ENCODE measurements at regions not wholly inside any gene's neighbourhood (a gene's known extent, or its start where the extent isn't known, plus 50 kb on each side); places are given as distances from the start of the nearest gene placed in this dataset.
"Not testable (repeated sequence)": the region's sequence is repeated elsewhere in the genome, so short reads cannot be mapped to it uniquely, and the experiment has no call there.

GRCh38 chr4:138866314-138866713 lies 149.3 kb upstream of the NOCT start:
- DNase-seq, result no peak
- Mint-ChIP-seq H3K4me1 (ENCODE audit: low read depth) (peaks cover 3% of the 10 kb centered on the region), H3K9me3 (no peaks in the 10 kb centered on the region), H3K4me3 (no peak overlapping the region), H3K36me3 (ENCODE audit: low read depth) (no peaks in the 10 kb centered on the region), H3K27ac (no peak overlapping the region), H3K27me3 (peaks cover 17% of the 10 kb centered on the region)

GRCh38 chr4:138865765-138866164 lies 149.8 kb upstream of the NOCT start:
- Mint-ChIP-seq H3K27ac (no peak overlapping the region), H3K36me3 (ENCODE audit: low read depth) (no peaks in the 10 kb centered on the region), H3K27me3 (peaks cover 12% of the 10 kb centered on the region), H3K4me1 (ENCODE audit: low read depth) (peaks cover 3% of the 10 kb centered on the region), H3K4me3 (no peak overlapping the region), H3K9me3 (no peaks in the 10 kb centered on the region)
- no peak for DNase-seq

GRCh38 chr4:138864961-138865720 lies 150.4 kb upstream of the NOCT start:
- peaks cover 8% of the 10 kb centered on the region for H3K27me3 Mint-ChIP-seq
- no peak for DNase-seq

GRCh38 chr4:138863160-138863559 lies 152.4 kb upstream of the NOCT start:
- Mint-ChIP-seq H3K27me3 (peaks cover 3% of the 10 kb centered on the region), H3K4me3 (no peak overlapping the region), H3K36me3 (ENCODE audit: low read depth) (no peaks in the 10 kb centered on the region), H3K9me3 (no peaks in the 10 kb centered on the region), H3K27ac (no peak overlapping the region), H3K4me1 (ENCODE audit: low read depth) (peaks cover 3% of the 10 kb centered on the region)
- no peak for DNase-seq

More at GRCh38 chr4:138864961-138865720, 150.4 kb upstream of the NOCT start:
- Mint-ChIP-seq H3K9me3 (no peaks in the 10 kb centered on the region), H3K27ac (no peak overlapping the region), H3K36me3 (ENCODE audit: low read depth) (no peaks in the 10 kb centered on the region), H3K4me3 (no peak overlapping the region), H3K4me1 (ENCODE audit: low read depth) (peaks cover 3% of the 10 kb centered on the region)

GRCh38 chr4:138861135-138861534 lies 154.4 kb upstream of the NOCT start:
- Mint-ChIP-seq H3K9me3 (no peaks in the 10 kb centered on the region), H3K27me3 (peaks cover 3% of the 10 kb centered on the region), H3K36me3 (ENCODE audit: low read depth) (no peaks in the 10 kb centered on the region), H3K4me3 (no peak overlapping the region), H3K27ac (no peak overlapping the region), H3K4me1 (ENCODE audit: low read depth) (peaks cover 3% of the 10 kb centered on the region)
- DNase-seq, result no peak

GRCh38 chr4:138860357-138860756 lies 155.2 kb upstream of the NOCT start:
- H3K36me3 Mint-ChIP-seq (ENCODE audit: low read depth); H3K27me3 Mint-ChIP-seq: not testable (repeated sequence)

GRCh38 chr4:138859254-138859653 lies 156.3 kb upstream of the NOCT start:
- H3K27me3 Mint-ChIP-seq, result peaks cover 8% of the 10 kb centered on the region
- H3K36me3 Mint-ChIP-seq (ENCODE audit: low read depth), result no peaks in the 10 kb centered on the region
- DNase-seq, result no peak
- H3K4me3 Mint-ChIP-seq, result no peak overlapping the region
- H3K27ac Mint-ChIP-seq, result no peak overlapping the region
- no peaks in the 10 kb centered on the region for H3K9me3 Mint-ChIP-seq
- no peaks in the 10 kb centered on the region for H3K4me1 Mint-ChIP-seq (ENCODE audit: low read depth)

More at GRCh38 chr4:138860357-138860756, 155.2 kb upstream of the NOCT start:
- not testable (repeated sequence) for H3K9me3 Mint-ChIP-seq; DNase-seq; H3K4me3 Mint-ChIP-seq; H3K4me1 Mint-ChIP-seq (ENCODE audit: low read depth); H3K27ac Mint-ChIP-seq

GRCh38 chr4:138858419-138858818 lies 157.2 kb upstream of the NOCT start:
- no peak for DNase-seq
- H3K9me3 Mint-ChIP-seq, result no peaks in the 10 kb centered on the region
- no peak overlapping the region for H3K27ac Mint-ChIP-seq
- no peaks in the 10 kb centered on the region for H3K36me3 Mint-ChIP-seq (ENCODE audit: low read depth)
- peaks cover 8% of the 10 kb centered on the region for H3K27me3 Mint-ChIP-seq
- H3K4me3 Mint-ChIP-seq, result no peak overlapping the region
- no peaks in the 10 kb centered on the region for H3K4me1 Mint-ChIP-seq (ENCODE audit: low read depth)

GRCh38 chr4:138857416-138857815 lies 158.2 kb upstream of the NOCT start:
- Mint-ChIP-seq H3K4me3 (no peak overlapping the region), H3K27ac (no peak overlapping the region), H3K27me3 (peaks cover 7% of the 10 kb centered on the region), H3K4me1 (ENCODE audit: low read depth) (no peaks in the 10 kb centered on the region), H3K36me3 (ENCODE audit: low read depth) (no peaks in the 10 kb centered on the region), H3K9me3 (no peaks in the 10 kb centered on the region)
- DNase-seq, result no peak

GRCh38 chr4:138852681-138853080 lies 162.9 kb upstream of the NOCT start:
- Mint-ChIP-seq H3K27me3 (peaks cover 21% of the 10 kb centered on the region), H3K36me3 (ENCODE audit: low read depth) (no peaks in the 10 kb centered on the region), H3K27ac (no peak overlapping the region), H3K9me3 (no peaks in the 10 kb centered on the region), H3K4me1 (ENCODE audit: low read depth) (peaks cover 6% of the 10 kb centered on the region), H3K4me3 (no peak overlapping the region)
- no peak for DNase-seq

GRCh38 chr4:138851391-138852335 lies 163.9 kb upstream of the NOCT start:
- DNase-seq, result no peak
- H3K4me3 Mint-ChIP-seq, result no peak overlapping the region
- H3K27ac Mint-ChIP-seq, result no peak overlapping the region
- H3K36me3 Mint-ChIP-seq (ENCODE audit: low read depth), result no peaks in the 10 kb centered on the region
- H3K4me1 Mint-ChIP-seq (ENCODE audit: low read depth), result peaks cover 6% of the 10 kb centered on the region
- H3K27me3 Mint-ChIP-seq, result peaks cover 21% of the 10 kb centered on the region
- no peaks in the 10 kb centered on the region for H3K9me3 Mint-ChIP-seq

- Mint-ChIP-seq H3K36me3 (ENCODE audit: low read depth) (no peaks in the 10 kb centered on the region), H3K4me3 (no peak overlapping the region), H3K27ac (no peak overlapping the region), H3K27me3 (peaks cover 23% of the 10 kb centered on the region), H3K4me1 (ENCODE audit: low read depth) (no peaks in the 10 kb centered on the region), H3K9me3 (no peaks in the 10 kb centered on the region)
- no peak for DNase-seq
Measured at GRCh38 chr4:138845664-138846063, 169.9 kb upstream of the NOCT start.

GRCh38 chr4:138845054-138845453 lies 170.5 kb upstream of the NOCT start:
- Mint-ChIP-seq H3K36me3 (ENCODE audit: low read depth) (no peaks in the 10 kb centered on the region), H3K27ac (no peak overlapping the region), H3K9me3 (no peaks in the 10 kb centered on the region), H3K27me3 (peaks cover 18% of the 10 kb centered on the region), H3K4me1 (ENCODE audit: low read depth) (no peaks in the 10 kb centered on the region), H3K4me3 (no peak overlapping the region)
- no peak for DNase-seq

GRCh38 chr4:138843616-138844015 lies 172.0 kb upstream of the NOCT start:
- Mint-ChIP-seq H3K36me3 (ENCODE audit: low read depth) (no peaks in the 10 kb centered on the region), H3K27me3 (peaks cover 12% of the 10 kb centered on the region), H3K4me3 (no peak overlapping the region), H3K9me3 (no peaks in the 10 kb centered on the region), H3K27ac (no peak overlapping the region), H3K4me1 (ENCODE audit: low read depth) (no peaks in the 10 kb centered on the region)
- DNase-seq, result no peak

- H3K27ac Mint-ChIP-seq, result no peak overlapping the region
- no peaks in the 10 kb centered on the region for H3K36me3 Mint-ChIP-seq (ENCODE audit: low read depth)
- no peaks in the 10 kb centered on the region for H3K4me1 Mint-ChIP-seq (ENCODE audit: low read depth)
- peaks cover 12% of the 10 kb centered on the region for H3K27me3 Mint-ChIP-seq
- DNase-seq, result no peak
- no peaks in the 10 kb centered on the region for H3K9me3 Mint-ChIP-seq
- H3K4me3 Mint-ChIP-seq, result no peak overlapping the region
Measured at GRCh38 chr4:138841343-138841742, 174.2 kb upstream of the NOCT start.
